ENCODE measurements at regions not wholly inside any gene's neighbourhood (a gene's known extent, or its start where the extent isn't known, plus 50 kb on each side); places are given as distances from the start of the nearest gene placed in this dataset.

DNA sequence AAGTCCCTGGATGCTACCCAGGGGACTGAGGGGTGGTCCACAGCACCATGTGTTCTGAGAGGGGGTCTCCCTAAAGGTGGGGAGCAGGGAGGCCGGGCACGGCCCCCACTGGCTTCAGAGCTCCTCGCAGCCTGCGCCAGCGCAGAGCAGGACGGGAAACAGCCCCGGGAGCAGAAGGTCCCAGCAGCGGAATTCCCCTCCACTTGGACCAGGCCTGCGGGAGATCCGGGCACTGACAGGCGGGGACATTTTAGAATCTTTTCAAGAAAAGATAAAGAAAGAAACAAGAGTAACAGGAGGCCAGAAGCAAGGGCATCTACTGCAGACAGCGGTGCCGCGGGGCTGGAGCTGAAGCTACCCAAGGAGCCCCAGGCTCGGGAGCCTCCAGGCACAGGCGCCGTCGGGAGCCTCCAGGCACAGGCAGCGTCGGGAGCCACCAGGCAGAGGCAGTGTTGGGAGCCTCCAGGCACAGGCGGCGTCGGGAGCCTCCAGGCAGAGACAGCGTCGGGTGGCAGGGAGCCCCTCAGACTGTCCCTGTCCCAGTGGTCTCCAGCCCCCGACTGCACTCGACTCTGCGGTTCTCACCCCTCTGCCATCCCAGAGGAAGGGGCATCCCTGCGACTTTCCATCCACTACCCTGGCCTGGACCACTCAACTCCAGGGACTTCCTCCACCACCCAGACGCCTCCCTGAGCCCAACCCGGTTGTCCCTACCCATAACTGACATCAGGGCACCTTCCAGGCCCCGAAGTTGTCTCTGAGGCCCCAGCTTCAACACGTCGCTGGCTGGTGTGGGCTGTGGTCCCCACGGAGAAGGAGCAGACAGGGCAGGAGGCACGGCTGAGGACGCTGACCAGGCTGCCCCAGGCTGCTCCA is 211.1 kb downstream of the BRD1 start:
- H3K27me3 ChIP-seq: no peaks in the 10 kb centered on the region
- no peaks in the 10 kb centered on the region for H3K4me1 ChIP-seq (ENCODE audit: low read depth)
- H3K27ac ChIP-seq: no peak overlapping the region
- DNase-seq (ENCODE audit: low read depth in 1 of 2, low spot score in 1 of 2): no peak
- no peaks in the 10 kb centered on the region for H3K36me3 ChIP-seq
- TF ChIP-seq, protein P1, sequence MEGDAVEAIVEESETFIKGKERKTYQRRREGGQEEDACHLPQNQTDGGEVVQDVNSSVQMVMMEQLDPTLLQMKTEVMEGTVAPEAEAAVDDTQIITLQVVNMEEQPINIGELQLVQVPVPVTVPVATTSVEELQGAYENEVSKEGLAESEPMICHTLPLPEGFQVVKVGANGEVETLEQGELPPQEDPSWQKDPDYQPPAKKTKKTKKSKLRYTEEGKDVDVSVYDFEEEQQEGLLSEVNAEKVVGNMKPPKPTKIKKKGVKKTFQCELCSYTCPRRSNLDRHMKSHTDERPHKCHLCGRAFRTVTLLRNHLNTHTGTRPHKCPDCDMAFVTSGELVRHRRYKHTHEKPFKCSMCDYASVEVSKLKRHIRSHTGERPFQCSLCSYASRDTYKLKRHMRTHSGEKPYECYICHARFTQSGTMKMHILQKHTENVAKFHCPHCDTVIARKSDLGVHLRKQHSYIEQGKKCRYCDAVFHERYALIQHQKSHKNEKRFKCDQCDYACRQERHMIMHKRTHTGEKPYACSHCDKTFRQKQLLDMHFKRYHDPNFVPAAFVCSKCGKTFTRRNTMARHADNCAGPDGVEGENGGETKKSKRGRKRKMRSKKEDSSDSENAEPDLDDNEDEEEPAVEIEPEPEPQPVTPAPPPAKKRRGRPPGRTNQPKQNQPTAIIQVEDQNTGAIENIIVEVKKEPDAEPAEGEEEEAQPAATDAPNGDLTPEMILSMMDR (IDR thresholded peaks at IDR 0.05; ENCODE audit: low read depth, low read length): no peak
- H3K9me3 ChIP-seq (ENCODE audit: low read depth): no peaks in the 10 kb centered on the region
- H3K4me3 ChIP-seq: no peak overlapping the region

DNA sequence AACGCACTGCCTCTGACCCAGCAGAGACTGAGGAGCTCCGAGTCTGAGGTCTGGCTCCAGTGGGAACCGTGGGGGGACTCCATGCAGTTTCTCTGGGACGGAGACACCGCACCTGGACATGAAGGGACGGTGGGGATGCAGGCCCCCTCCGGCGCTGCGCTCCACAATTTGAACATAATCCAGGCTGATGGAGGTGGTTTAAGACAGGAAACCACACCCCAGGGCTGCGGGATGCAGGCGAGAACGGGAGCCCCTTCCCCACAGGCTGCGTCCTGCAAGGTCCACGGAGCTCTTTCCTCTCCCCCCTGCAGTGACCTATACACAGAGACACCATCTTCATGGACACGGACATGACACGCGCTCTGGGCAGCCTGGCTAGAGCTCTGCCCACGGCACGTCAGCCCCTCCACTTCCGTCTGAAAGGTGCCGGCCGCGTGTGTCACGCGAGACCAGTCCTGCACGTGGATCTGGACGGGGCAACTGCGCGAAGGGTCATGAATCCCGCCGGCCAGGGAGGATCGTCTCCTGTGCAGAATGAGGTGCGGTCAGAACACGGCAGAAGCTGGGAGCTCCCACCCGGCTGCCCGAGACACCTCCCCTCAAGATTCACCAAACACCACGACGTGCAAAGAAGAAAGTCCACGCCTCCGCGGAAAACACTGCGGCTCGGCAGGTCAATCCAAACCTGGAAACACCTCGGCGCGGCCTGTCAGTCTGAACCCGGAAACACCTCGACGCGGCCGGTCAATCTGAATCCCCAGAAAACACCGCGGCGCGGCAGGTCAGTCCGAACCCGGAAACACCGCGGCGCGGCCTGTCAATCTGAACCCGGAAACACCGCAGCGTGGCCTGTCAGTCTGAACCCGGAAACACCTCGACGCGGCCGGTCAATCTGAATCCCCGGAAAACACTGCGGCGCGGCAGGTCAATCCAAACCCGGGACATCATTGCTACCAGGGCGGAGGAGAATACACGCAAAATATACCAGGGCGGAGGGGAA is 212.4 kb downstream of the BRD1 start:
- Histone ChIP-seq H3K4me1 (ENCODE audit: low read depth) (no peaks in the 10 kb centered on the region), H3K9me3 (ENCODE audit: low read depth) (no peaks in the 10 kb centered on the region), H3K36me3 (no peaks in the 10 kb centered on the region), H3K4me3 (no peak overlapping the region), H3K27me3 (no peaks in the 10 kb centered on the region), H3K27ac (no peak overlapping the region)
- TF ChIP-seq, protein P1 (IDR thresholded peaks at IDR 0.05; ENCODE audit: low read depth, low read length): no peak
- no peak for DNase-seq (ENCODE audit: low read depth in 1 of 2, low spot score in 1 of 2)

DNA sequence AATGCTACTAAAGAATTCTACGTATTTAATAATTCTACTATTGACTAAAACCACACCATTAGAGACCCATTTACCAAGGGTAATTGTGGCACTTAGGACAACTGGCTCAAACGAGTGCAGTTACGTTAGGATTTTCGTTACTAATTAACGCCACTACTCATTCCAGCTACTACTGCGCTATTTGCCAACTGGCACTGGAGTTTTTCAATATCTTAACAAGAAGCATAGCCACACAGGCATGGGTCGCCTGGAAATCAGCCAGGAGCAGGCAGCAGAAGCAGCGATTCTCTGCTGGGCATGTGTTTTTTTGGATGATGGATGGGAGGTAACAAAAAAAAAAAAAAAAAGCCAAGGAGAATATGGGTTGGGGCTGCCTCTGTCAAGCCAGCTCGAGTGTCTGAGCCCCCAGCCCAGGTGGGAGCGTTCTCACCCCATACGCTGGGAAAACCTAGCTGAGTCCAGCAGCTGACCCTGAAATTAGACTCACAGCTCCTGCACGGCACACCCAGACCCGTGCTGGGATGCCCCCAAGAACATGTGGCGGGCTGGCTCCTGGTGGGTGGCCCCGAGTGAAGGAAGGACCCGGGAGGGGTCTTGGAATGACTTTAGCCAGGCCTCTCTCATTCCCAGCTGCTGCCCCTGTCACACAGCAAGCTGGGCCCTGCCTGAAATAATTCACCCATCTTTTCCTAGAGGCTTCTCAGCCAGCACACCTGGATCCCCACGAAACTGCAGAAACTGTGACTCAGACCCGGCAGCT is 214.0 kb downstream of the BRD1 start:
- no peak for DNase-seq (ENCODE audit: low read depth in 1 of 2, low spot score in 1 of 2)
- Histone ChIP-seq H3K4me1 (ENCODE audit: low read depth) (no peaks in the 10 kb centered on the region), H3K27ac (no peak overlapping the region), H3K4me3 (no peak overlapping the region), H3K27me3 (no peaks in the 10 kb centered on the region), H3K36me3 (no peaks in the 10 kb centered on the region), H3K9me3 (ENCODE audit: low read depth) (no peaks in the 10 kb centered on the region)
- TF ChIP-seq, protein P1 (IDR thresholded peaks at IDR 0.05; ENCODE audit: low read depth, low read length): no peak

DNA sequence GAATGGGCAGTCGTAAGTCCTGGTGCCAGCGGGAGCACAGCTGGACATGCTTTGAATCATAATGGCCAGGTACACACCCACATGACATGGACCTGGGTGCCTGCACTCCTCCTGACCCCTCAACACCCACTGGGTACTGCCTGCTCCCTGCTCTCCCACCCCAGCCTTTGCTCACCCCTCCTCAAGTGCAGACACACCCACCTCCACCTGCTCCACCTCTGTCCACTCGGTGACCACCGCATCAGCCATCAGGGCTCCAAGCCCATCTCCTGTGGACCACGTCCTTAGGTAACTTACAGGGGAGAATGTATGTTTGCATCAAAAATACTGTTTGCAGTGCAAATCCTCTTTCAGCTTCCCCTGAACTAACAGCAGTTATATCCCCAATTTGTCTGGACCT is 214.6 kb downstream of the BRD1 start:
- H3K27me3 ChIP-seq: no peaks in the 10 kb centered on the region
- H3K4me1 ChIP-seq (ENCODE audit: low read depth): no peaks in the 10 kb centered on the region
- H3K4me3 ChIP-seq: no peak overlapping the region
- H3K27ac ChIP-seq: no peak overlapping the region
- no peaks in the 10 kb centered on the region for H3K36me3 ChIP-seq
- no peak for DNase-seq (ENCODE audit: low read depth in 1 of 2, low spot score in 1 of 2)
- H3K9me3 ChIP-seq (ENCODE audit: low read depth): no peaks in the 10 kb centered on the region
- TF ChIP-seq, protein P1 (IDR thresholded peaks at IDR 0.05; ENCODE audit: low read depth, low read length): no peak
